ENCODE measurements at regions not wholly inside any gene's neighbourhood (a gene's known extent, or its start where the extent isn't known, plus 50 kb on each side); places are given as distances from the start of the nearest gene placed in this dataset.

- Mint-ChIP-seq H3K27ac (no peak overlapping the region), H3K36me3 (peaks cover 0 to 5% (median 0%) of the 10 kb centered on the region in 3 donors), H3K27me3 (ENCODE audit: low read depth in 3 of 3) (peaks cover 2 to 6% (median 2%) of the 10 kb centered on the region in 3 donors), H3K4me3 (no peak overlapping the region), H3K9me3 (no peaks in the 10 kb centered on the region), H3K4me1 (no peaks in the 10 kb centered on the region)
- no peak for DNase-seq
These were observed 377.2 kb downstream of the GADD45G start for GRCh38 chr9:89982016-89982415.

- Mint-ChIP-seq H3K4me3 (no peak overlapping the region), H3K36me3 (peaks cover 0 to 5% (median 0%) of the 10 kb centered on the region in 3 donors), H3K4me1 (no peaks in the 10 kb centered on the region), H3K27ac (no peak overlapping the region), H3K9me3 (no peaks in the 10 kb centered on the region), H3K27me3 (ENCODE audit: low read depth in 3 of 3) (peaks cover 2 to 8% (median 2%) of the 10 kb centered on the region in 3 donors)
- DNase-seq, result no peak
These were observed 378.6 kb downstream of the GADD45G start for GRCh38 chr9:89983411-89983810.

- Mint-ChIP-seq H3K27ac (peak overlapping the region in 1 of 6 donors; percentile 4), H3K4me3 (no peak overlapping the region), H3K36me3 (peaks cover 0 to 5% (median 0%) of the 10 kb centered on the region in 3 donors)
These were observed 379.4 kb downstream of the GADD45G start for GRCh38 chr9:89984214-89984613.

GRCh38 chr9:89985068-89985467 lies 380.3 kb downstream of the GADD45G start:
- no peak overlapping the region for H3K27ac Mint-ChIP-seq
- H3K27me3 Mint-ChIP-seq (ENCODE audit: low read depth in 3 of 3), result peaks cover 1 to 6% (median 2%) of the 10 kb centered on the region in 3 donors
- peaks cover 0 to 5% (median 0%) of the 10 kb centered on the region in 3 donors for H3K36me3 Mint-ChIP-seq
- no peak for DNase-seq
- no peak overlapping the region for H3K4me3 Mint-ChIP-seq
- H3K9me3 Mint-ChIP-seq, result no peaks in the 10 kb centered on the region
- H3K4me1 Mint-ChIP-seq, result no peaks in the 10 kb centered on the region

More at GRCh38 chr9:89984214-89984613, 379.4 kb downstream of the GADD45G start:
- Mint-ChIP-seq H3K27me3 (ENCODE audit: low read depth in 3 of 3) (peaks cover 1 to 9% (median 2%) of the 10 kb centered on the region in 3 donors), H3K4me1 (no peaks in the 10 kb centered on the region), H3K9me3 (no peaks in the 10 kb centered on the region)
- DNase-seq, result no peak

GRCh38 chr9:89986190-89986589 lies 381.4 kb downstream of the GADD45G start:
- Mint-ChIP-seq H3K4me3 (no peak overlapping the region), H3K27ac (no peak overlapping the region), H3K9me3 (no peaks in the 10 kb centered on the region), H3K36me3 (peaks cover 0 to 5% (median 0%) of the 10 kb centered on the region in 3 donors), H3K27me3 (ENCODE audit: low read depth in 3 of 3) (peaks cover 1 to 6% (median 2%) of the 10 kb centered on the region in 3 donors), H3K4me1 (no peaks in the 10 kb centered on the region)
- no peak for DNase-seq

GRCh38 chr9:89988458-89988857 lies 383.6 kb downstream of the GADD45G start:
- no peak for DNase-seq
- no peak overlapping the region for H3K27ac Mint-ChIP-seq
- H3K36me3 Mint-ChIP-seq, result peaks cover 0 to 2% (median 0%) of the 10 kb centered on the region in 3 donors
- H3K4me3 Mint-ChIP-seq, result no peak overlapping the region
- no peaks in the 10 kb centered on the region for H3K4me1 Mint-ChIP-seq
- no peaks in the 10 kb centered on the region for H3K9me3 Mint-ChIP-seq
- H3K27me3 Mint-ChIP-seq (ENCODE audit: low read depth in 3 of 3), result peaks cover 0 to 6% (median 1%) of the 10 kb centered on the region in 3 donors

GRCh38 chr9:89991204-89991790 lies 386.5 kb downstream of the GADD45G start:
- Mint-ChIP-seq H3K27ac (peak overlapping the region in 1 of 6 donors; percentile 17), H3K36me3 (no peaks in the 10 kb centered on the region), H3K9me3 (no peaks in the 10 kb centered on the region), H3K4me1 (no peaks in the 10 kb centered on the region), H3K4me3 (no peak overlapping the region), H3K27me3 (ENCODE audit: low read depth in 3 of 3) (peaks cover 0 to 4% (median 1%) of the 10 kb centered on the region in 3 donors)
- DNase-seq, result no peak

GRCh38 chr9:89992326-89993198 lies 387.8 kb downstream of the GADD45G start:
- Mint-ChIP-seq H3K4me1 (no peaks in the 10 kb centered on the region), H3K27ac (no peak overlapping the region), H3K27me3 (ENCODE audit: low read depth in 3 of 3) (peaks cover 0 to 4% (median 1%) of the 10 kb centered on the region in 3 donors), H3K4me3 (no peak overlapping the region), H3K9me3 (no peaks in the 10 kb centered on the region), H3K36me3 (no peaks in the 10 kb centered on the region)
- DNase-seq, result no peak

- no peaks in the 10 kb centered on the region for H3K9me3 Mint-ChIP-seq
- H3K4me3 Mint-ChIP-seq, result no peak overlapping the region
- no peaks in the 10 kb centered on the region for H3K36me3 Mint-ChIP-seq
- no peak for DNase-seq
- peaks cover 0 to 1% (median 0%) of the 10 kb centered on the region in 3 donors for H3K27me3 Mint-ChIP-seq (ENCODE audit: low read depth in 3 of 3)
- peaks cover 4 to 6% of the 10 kb centered on the region in 2 donors for H3K4me1 Mint-ChIP-seq
- no peak overlapping the region for H3K27ac Mint-ChIP-seq
These were observed 389.1 kb downstream of the GADD45G start for GRCh38 chr9:89993678-89994630.

GRCh38 chr9:89994988-89995613 lies 390.3 kb downstream of the GADD45G start:
- Mint-ChIP-seq H3K27ac (no peak overlapping the region), H3K4me3 (no peak overlapping the region), H3K27me3 (ENCODE audit: low read depth in 3 of 3) (peaks cover 0 to 1% (median 0%) of the 10 kb centered on the region in 3 donors), H3K9me3 (no peaks in the 10 kb centered on the region), H3K36me3 (no peaks in the 10 kb centered on the region), H3K4me1 (peaks cover 16 to 17% of the 10 kb centered on the region in 2 donors)
- DNase-seq, result no peak

- H3K27me3 Mint-ChIP-seq (ENCODE audit: low read depth in 3 of 3), result peaks cover 0 to 1% (median 0%) of the 10 kb centered on the region in 3 donors
- no peaks in the 10 kb centered on the region for H3K36me3 Mint-ChIP-seq
- DNase-seq, result no peak
- H3K9me3 Mint-ChIP-seq, result no peaks in the 10 kb centered on the region
- no peak overlapping the region for H3K27ac Mint-ChIP-seq
- H3K4me3 Mint-ChIP-seq, result no peak overlapping the region
- H3K4me1 Mint-ChIP-seq, result peaks cover 22 to 28% of the 10 kb centered on the region in 2 donors
These were observed 391.3 kb downstream of the GADD45G start for GRCh38 chr9:89996116-89996515.

GRCh38 chr9:89996773-89997172 lies 392.0 kb downstream of the GADD45G start:
- no peak overlapping the region for H3K27ac Mint-ChIP-seq
- H3K27me3 Mint-ChIP-seq (ENCODE audit: low read depth in 3 of 3), result peaks cover 0 to 1% (median 0%) of the 10 kb centered on the region in 3 donors
- peaks cover 23 to 28% of the 10 kb centered on the region in 2 donors for H3K4me1 Mint-ChIP-seq
- H3K9me3 Mint-ChIP-seq, result no peaks in the 10 kb centered on the region
- no peak overlapping the region for H3K4me3 Mint-ChIP-seq
- no peak for DNase-seq
- H3K36me3 Mint-ChIP-seq, result no peaks in the 10 kb centered on the region

GRCh38 chr9:89998633-89999032 lies 393.8 kb downstream of the GADD45G start:
- Mint-ChIP-seq H3K4me1 (peaks cover 23 to 28% of the 10 kb centered on the region in 2 donors), H3K27me3 (ENCODE audit: low read depth in 3 of 3) (peaks cover 0 to 3% (median 2%) of the 10 kb centered on the region in 3 donors), H3K4me3 (peak overlapping the region in 2 of 5 donors; percentile 22 to 28), H3K9me3 (no peaks in the 10 kb centered on the region), H3K27ac (peak overlapping the region; percentile 9 to 82 (median 74)), H3K36me3 (no peaks in the 10 kb centered on the region)
- DNase-seq, result no peak
